GM21390 (cell line): ENCODE measurements at regions not wholly inside any gene's neighbourhood (a gene's known extent, or its start where the extent isn't known, plus 50 kb on each side); places are given as distances from the start of the nearest gene placed in this dataset.

ENCODE experiments used
- ATAC-seq: cut with Tn5 transposase; IDR thresholded peaks from one replicate; pipeline ENCODE4 v1.9.1; 2021; ENCODE audit not compliant: unreplicated experiment

GRCh38 chr5:168042284-168043068 lies 249.0 kb upstream of the WWC1 start:
- ATAC-seq, result no peak

- no peak for ATAC-seq
Observed at GRCh38 chr5:168046163-168046562, 245.3 kb upstream of the WWC1 start.

- peak; percentile 70 for ATAC-seq
Observed at GRCh38 chr5:168047043-168047668, 244.3 kb upstream of the WWC1 start.

GRCh38 chr5:168047669-168048111 lies 243.8 kb upstream of the WWC1 start:
- peak; percentile 33 for ATAC-seq

- ATAC-seq, result no peak
Observed at GRCh38 chr5:168048486-168048885, 243.0 kb upstream of the WWC1 start.

GRCh38 chr5:168052686-168053085 lies 238.8 kb upstream of the WWC1 start:
- ATAC-seq, result no peak

GRCh38 chr5:168054091-168054490 lies 237.4 kb upstream of the WWC1 start:
- no peak for ATAC-seq

GRCh38 chr5:168055141-168055683 lies 236.2 kb upstream of the WWC1 start:
- no peak for ATAC-seq

- no peak for ATAC-seq
Observed at GRCh38 chr5:168055961-168056360, 235.5 kb upstream of the WWC1 start.

GRCh38 chr5:168056499-168057182 lies 234.8 kb upstream of the WWC1 start:
- no peak for ATAC-seq

GRCh38 chr5:168057905-168058304 lies 233.5 kb upstream of the WWC1 start:
- no peak for ATAC-seq

- no peak for ATAC-seq
Observed at GRCh38 chr5:168059131-168059530, 232.3 kb upstream of the WWC1 start.

GRCh38 chr5:168062239-168062638 lies 229.2 kb upstream of the WWC1 start:
- no peak for ATAC-seq

- no peak for ATAC-seq
Observed at GRCh38 chr5:168064457-168064856, 227.0 kb upstream of the WWC1 start.

GRCh38 chr5:168064933-168065622 lies 226.4 kb upstream of the WWC1 start:
- ATAC-seq, result no peak

GRCh38 chr5:168066536-168067208 lies 224.8 kb upstream of the WWC1 start:
- no peak for ATAC-seq

- ATAC-seq, result no peak
Observed at GRCh38 chr5:168070761-168071160, 220.7 kb upstream of the WWC1 start.

GRCh38 chr5:168072665-168073064 lies 218.8 kb upstream of the WWC1 start:
- ATAC-seq, result no peak

- no peak for ATAC-seq
Observed at GRCh38 chr5:168073311-168073710, 218.1 kb upstream of the WWC1 start.

- no peak for ATAC-seq
Observed at GRCh38 chr5:168073991-168074800, 217.2 kb upstream of the WWC1 start.
